Omental fat pad (tissue), 3 donors: ENCODE measurements at regions not wholly inside any gene's neighbourhood (a gene's known extent, or its start where the extent isn't known, plus 50 kb on each side); places are given as distances from the start of the nearest gene placed in this dataset.

Source experiments
- ATAC-seq: fragments of 150-250 bp; one replicate; pipeline ENCODE4 v1.9.1; 2016; ENCODE audit warnings: mild to moderate bottlenecking, moderate library complexity; ENCODE audit not compliant: low FRiP score
- DNase-seq: peaks from one replicate; pipeline ENCODE4 v3.0.0-alpha.2; 2019; ENCODE audit warnings: low spot score
- TF ChIP-seq, protein P1 (sequence below), 3 donors: fragments of 450-650 bp; IDR thresholded peaks; one replicate each; pipeline ENCODE4 v1.5.1; 2016 to 2017; ENCODE audit warnings: antibody characterized with exemption in 3 of 3, mild to moderate bottlenecking in 3 of 3, moderate library complexity in 2 of 3

DNA sequence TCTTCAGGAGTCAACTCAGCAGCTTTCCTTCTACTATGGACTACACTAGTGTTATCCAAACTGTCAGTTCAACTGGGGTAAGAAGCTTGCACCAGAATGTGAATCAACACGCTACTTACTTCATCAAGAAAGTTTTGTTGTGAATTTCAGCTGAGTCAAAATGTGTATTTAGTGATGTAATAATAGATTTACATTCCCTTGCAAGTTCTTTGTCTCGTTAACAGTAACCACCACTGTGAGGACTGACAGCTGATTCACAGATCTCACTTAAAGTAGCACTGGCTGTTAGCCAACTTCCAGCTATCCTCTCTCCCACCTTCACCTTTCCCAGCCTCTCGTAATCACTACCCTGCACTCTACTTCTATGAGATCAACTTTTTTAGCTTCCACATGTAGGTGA lies 445.3 kb downstream of the NTRK2 start:
- DNase-seq, result no peak
- ATAC-seq, result no peak
- TF ChIP-seq, protein P1, sequence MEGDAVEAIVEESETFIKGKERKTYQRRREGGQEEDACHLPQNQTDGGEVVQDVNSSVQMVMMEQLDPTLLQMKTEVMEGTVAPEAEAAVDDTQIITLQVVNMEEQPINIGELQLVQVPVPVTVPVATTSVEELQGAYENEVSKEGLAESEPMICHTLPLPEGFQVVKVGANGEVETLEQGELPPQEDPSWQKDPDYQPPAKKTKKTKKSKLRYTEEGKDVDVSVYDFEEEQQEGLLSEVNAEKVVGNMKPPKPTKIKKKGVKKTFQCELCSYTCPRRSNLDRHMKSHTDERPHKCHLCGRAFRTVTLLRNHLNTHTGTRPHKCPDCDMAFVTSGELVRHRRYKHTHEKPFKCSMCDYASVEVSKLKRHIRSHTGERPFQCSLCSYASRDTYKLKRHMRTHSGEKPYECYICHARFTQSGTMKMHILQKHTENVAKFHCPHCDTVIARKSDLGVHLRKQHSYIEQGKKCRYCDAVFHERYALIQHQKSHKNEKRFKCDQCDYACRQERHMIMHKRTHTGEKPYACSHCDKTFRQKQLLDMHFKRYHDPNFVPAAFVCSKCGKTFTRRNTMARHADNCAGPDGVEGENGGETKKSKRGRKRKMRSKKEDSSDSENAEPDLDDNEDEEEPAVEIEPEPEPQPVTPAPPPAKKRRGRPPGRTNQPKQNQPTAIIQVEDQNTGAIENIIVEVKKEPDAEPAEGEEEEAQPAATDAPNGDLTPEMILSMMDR (IDR thresholded peaks at IDR 0.05), result no peak

DNA sequence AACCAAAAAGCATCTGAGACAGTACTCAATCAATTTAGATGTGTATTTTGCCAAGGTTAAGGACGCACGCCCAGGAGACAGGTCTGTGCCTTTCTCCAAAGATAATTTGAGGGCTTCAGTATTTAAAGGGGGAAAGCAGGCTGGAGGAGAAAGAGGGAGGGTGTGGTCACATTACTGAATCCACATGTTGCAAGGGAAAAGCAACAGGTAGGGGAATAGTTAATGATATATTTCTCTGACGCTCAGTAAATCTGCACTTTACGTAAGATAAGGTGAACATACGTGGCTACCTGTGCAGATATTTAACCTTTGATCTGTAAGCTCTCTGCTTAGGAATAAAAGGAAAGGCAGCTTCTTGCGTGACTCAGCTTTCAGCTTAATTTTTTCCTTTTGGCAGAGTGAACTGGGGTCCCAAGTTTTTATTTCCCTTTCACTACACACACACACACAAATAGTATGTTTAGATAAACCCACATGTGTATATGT lies 443.4 kb downstream of the NTRK2 start:
- ATAC-seq, result no peak
- TF ChIP-seq, protein P1 (IDR thresholded peaks at IDR 0.05), result no peak
- no peak for DNase-seq

DNA sequence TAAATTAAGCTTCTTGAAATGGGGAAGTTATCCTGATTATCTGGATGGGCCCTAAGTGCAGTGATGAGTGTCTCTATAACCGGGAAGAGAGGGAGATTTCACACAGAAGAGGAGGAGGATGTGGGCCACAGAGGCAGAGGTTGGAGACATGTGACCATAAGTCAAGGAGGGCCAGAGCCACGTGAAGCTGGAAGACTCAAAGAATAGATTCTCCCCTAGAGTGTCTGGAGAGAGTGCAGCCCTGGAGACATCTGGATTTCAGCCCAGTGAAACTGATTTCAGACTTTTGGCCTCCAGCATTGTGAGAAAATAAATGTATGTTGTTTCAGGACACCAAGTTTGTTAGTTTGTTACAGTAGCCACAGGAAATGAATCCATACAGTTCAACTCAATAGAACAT lies 442.9 kb downstream of the NTRK2 start:
- ATAC-seq (no peak), DNase-seq (no peak)
- TF ChIP-seq, protein P1 (IDR thresholded peaks at IDR 0.05), result no peak

DNA sequence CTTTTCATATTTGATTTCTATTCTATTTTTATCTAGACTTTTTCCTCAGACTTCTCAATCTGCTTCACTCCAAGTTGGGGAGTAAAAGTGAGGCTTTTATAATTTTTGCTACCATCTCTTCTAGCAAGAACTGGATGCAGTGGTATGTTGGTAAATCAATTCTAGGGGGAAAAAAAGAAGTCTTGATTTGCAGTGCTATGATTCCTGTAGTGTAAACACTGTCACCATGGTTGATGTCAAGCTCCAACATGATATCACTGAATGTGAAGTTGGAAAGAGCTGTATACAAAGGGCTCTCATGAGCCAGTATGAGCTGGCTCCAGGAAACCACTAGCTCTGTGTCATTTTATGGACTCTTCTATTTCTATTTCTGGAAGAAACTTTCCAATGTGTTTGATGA lies 439.2 kb downstream of the NTRK2 start:
- ATAC-seq (no peak), DNase-seq (no peak)
- TF ChIP-seq, protein P1 (IDR thresholded peaks at IDR 0.05), result no peak

DNA sequence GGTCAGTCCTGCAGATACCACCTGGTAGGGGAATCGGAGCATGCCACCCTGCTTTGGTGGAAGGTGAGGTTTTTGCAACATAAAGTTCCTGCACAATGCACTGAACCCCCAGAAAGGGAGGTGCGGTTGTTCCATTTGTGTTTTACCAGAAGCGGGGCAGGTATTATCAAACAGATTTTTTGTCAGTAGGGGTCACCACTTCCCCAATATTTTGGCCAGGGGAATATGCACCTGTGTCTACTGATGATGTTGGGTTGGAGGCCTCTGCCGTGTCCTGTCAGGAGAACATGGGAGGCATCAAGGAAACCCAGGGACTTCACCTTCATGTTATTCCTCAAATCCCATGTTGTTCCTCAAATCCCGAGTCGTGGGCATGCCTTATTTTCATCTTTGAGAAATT lies 438.7 kb downstream of the NTRK2 start:
- TF ChIP-seq, protein P1 (IDR thresholded peaks at IDR 0.05), result no peak
- ATAC-seq (no peak), DNase-seq (no peak)

DNA sequence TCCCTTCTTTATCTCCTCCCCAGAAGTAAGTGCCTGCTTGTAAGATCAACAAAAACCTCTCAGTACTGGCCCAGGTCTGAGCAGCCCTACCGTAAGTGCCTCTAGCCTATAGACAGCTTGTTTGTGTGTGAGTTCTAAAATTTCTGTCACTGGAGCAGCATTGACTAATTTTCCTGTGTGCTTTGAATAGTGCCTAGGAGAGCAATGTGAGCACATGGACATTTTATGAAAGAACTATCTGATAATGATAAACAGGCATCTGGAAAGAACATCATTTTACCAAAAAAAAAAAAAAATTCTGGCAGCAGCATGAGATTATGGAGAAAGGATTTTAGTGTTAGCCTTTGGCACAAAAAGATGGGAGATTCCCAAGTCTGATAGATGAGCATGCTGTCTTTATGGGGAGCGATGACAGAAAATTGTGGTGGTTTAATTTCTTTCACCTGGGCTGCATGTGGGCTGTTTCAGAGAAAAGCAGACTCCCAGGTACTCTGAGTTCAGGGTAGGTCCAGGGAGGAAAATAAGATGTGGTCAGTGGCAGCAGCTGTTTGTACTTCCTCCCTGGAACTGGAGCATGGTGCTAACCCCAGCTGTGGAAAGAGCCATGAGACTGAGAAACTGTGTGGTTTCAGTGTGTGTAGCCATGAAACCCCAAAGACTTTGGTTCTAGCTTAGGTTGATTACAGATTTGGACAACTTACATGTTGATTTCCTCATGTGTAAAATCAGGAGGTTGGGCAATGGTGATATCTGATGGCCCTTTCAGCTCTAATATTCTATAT lies 419.9 kb downstream of the NTRK2 start:
- ATAC-seq (no peak), DNase-seq (no peak)
- TF ChIP-seq, protein P1 (IDR thresholded peaks at IDR 0.05), result no peak

DNA sequence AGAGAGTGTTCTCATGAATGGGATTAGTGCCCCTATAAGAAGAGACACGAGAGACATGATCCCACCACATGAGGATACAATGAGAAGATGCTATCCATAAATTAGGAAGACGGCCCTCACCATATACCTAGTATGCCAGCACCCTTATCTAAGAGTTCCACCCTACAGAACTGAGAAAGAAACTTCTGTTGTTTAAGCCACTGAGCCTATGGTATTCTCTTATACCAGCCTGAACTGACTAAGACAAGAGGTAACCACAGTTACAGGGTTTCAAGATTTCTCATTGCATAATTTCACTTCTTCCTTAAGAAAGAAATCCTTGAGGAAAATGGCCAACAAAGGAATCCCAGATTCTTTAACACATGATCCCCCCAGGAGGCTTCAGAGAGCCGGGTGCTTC lies 412.4 kb downstream of the NTRK2 start:
- DNase-seq, result no peak
- TF ChIP-seq, protein P1 (IDR thresholded peaks at IDR 0.05), result no peak
- ATAC-seq, result no peak
